Astrocyte (in vitro differentiated cells and primary cell): ENCODE measurements at regions not wholly inside any gene's neighbourhood (a gene's known extent, or its start where the extent isn't known, plus 50 kb on each side); places are given as distances from the start of the nearest gene placed in this dataset.
A peak's percentile ranks its signal among the peaks of the same experiment; 100 is the strongest.

Experiments used
- DNase-seq: peaks from one replicate; pipeline ENCODE4 v3.0.0-alpha.2; 2010; ENCODE audit warnings: low read depth
- FAIRE-seq: peaks from 2 replicates; lab custom pipeline; 2011; peaks lifted over from hg19 to GRCh38; lab: Jason Lieb, UNC
- H2AFZ ChIP-seq: 2 replicates; pipeline ENCODE4 v1.6.0; 2012; ENCODE audit warnings: low read depth, low read length, inconsistent platforms
- H3K27ac ChIP-seq: 2 replicates; pipeline ENCODE4 v1.5.1; 2011; ENCODE audit warnings: low read depth, low read length, inconsistent platforms
- H3K27me3 ChIP-seq: 2 replicates; pipeline ENCODE4 v1.6.0; 2011; ENCODE audit warnings: low read length, inconsistent platforms; ENCODE audit not compliant: insufficient read depth
- H3K36me3 ChIP-seq: 2 replicates; pipeline ENCODE4 v1.5.1; 2011; ENCODE audit warnings: low read length, inconsistent platforms; ENCODE audit not compliant: insufficient read depth
- H3K4me1 ChIP-seq: 2 replicates; pipeline ENCODE4 v1.5.1; 2011; ENCODE audit warnings: low read length, inconsistent platforms; ENCODE audit not compliant: insufficient read depth
- H3K4me2 ChIP-seq: 2 replicates; pipeline ENCODE4 v1.6.0; 2012; ENCODE audit warnings: low read length, inconsistent platforms
- H3K4me3 ChIP-seq: 2 replicates; pipeline ENCODE4 v1.5.1; 2011; ENCODE audit warnings: low read depth, mild to moderate bottlenecking, low read length, inconsistent platforms; ENCODE audit not compliant: insufficient read depth
- H3K79me2 ChIP-seq: 2 replicates; pipeline ENCODE4 v1.6.0; 2012; ENCODE audit warnings: mild to moderate bottlenecking, low read length, inconsistent platforms; ENCODE audit not compliant: insufficient read depth
- H3K9ac ChIP-seq: 2 replicates; pipeline ENCODE4 v1.6.0; 2012; ENCODE audit warnings: mild to moderate bottlenecking, low read length, inconsistent platforms
- H3K9me3 ChIP-seq: 2 replicates; pipeline ENCODE4 v1.5.1; 2012; ENCODE audit warnings: low read depth, mild to moderate bottlenecking, low read length, inconsistent platforms; ENCODE audit not compliant: insufficient read depth
- H4K20me1 ChIP-seq: 2 replicates; pipeline ENCODE4 v1.6.0; 2012; ENCODE audit warnings: low read length, inconsistent platforms; ENCODE audit not compliant: insufficient read depth
- H3K27ac Mint-ChIP-seq: one replicate; pipeline ENCODE4 v1.8.0; 2021; ENCODE audit warnings: mild to moderate bottlenecking, mixed read lengths; ENCODE audit not compliant: unreplicated experiment
- H3K27me3 Mint-ChIP-seq: one replicate; pipeline ENCODE4 v1.8.0; 2021; ENCODE audit warnings: low read depth, mixed read lengths; ENCODE audit not compliant: unreplicated experiment
- H3K36me3 Mint-ChIP-seq: one replicate; pipeline ENCODE4 v1.8.0; 2021; ENCODE audit warnings: low read depth, mixed read lengths; ENCODE audit not compliant: unreplicated experiment
- H3K4me1 Mint-ChIP-seq: one replicate; pipeline ENCODE4 v1.8.0; 2021; ENCODE audit warnings: low read depth, mixed read lengths; ENCODE audit not compliant: unreplicated experiment
- H3K4me3 Mint-ChIP-seq: one replicate; pipeline ENCODE4 v1.8.0; 2021; ENCODE audit warnings: mild to moderate bottlenecking, moderate library complexity, mixed read lengths; ENCODE audit not compliant: unreplicated experiment
- H3K9me3 Mint-ChIP-seq: one replicate; pipeline ENCODE4 v1.8.0; 2021; ENCODE audit warnings: mild to moderate bottlenecking, mixed read lengths; ENCODE audit not compliant: unreplicated experiment
- CTCF ChIP-seq: IDR thresholded peaks from 2 replicates; pipeline ENCODE4 v1.5.1; 2011; ENCODE audit warnings: low read depth, mild to moderate bottlenecking, inconsistent platforms, low read length, moderate library complexity; ENCODE audit not compliant: insufficient read depth
- EZH2 ChIP-seq: IDR thresholded peaks from 2 replicates; pipeline ENCODE4 v1.6.1; 2012; ENCODE audit warnings: mild to moderate bottlenecking, low read length, inconsistent platforms; ENCODE audit not compliant: insufficient read depth

- Histone ChIP-seq H3K9ac (no peak overlapping the region), H3K79me2 (no peaks in the 10 kb centered on the region), H2AFZ (no peak overlapping the region), H3K27ac (no peak overlapping the region), H3K9me3 (no peaks in the 10 kb centered on the region), H3K4me3 (no peak overlapping the region), H3K36me3 (no peaks in the 10 kb centered on the region), H3K4me2 (no peak overlapping the region), H4K20me1 (no peaks in the 10 kb centered on the region), H3K4me1 (peaks cover 15% of the 10 kb centered on the region), H3K27me3 (no peaks in the 10 kb centered on the region)
- DNase-seq (no peak), FAIRE-seq (no peak)
- TF ChIP-seq EZH2 (no peak), CTCF (no peak)
- Mint-ChIP-seq H3K4me3 (no peak overlapping the region), H3K9me3 (peaks cover 3% of the 10 kb centered on the region), H3K36me3 (no peaks in the 10 kb centered on the region), H3K27ac (no peak overlapping the region), H3K27me3 (peaks cover 14% of the 10 kb centered on the region), H3K4me1 (peaks cover 5% of the 10 kb centered on the region)
These were observed 126.7 kb downstream of the MACROH2A1 start for GRCh38 chr5:135272311-135272805.

GRCh38 chr5:135271533-135272310, 127.3 kb downstream of the MACROH2A1 start:
- FAIRE-seq = no peak
- H2AFZ ChIP-seq = no peak overlapping the region

More at GRCh38 chr5:135271533-135272310, 127.3 kb downstream of the MACROH2A1 start:
- Histone ChIP-seq H3K4me1 (peaks cover 21% of the 10 kb centered on the region), H3K4me3 (no peak overlapping the region), H3K36me3 (no peaks in the 10 kb centered on the region), H3K79me2 (no peaks in the 10 kb centered on the region), H3K9me3 (no peaks in the 10 kb centered on the region), H3K27ac (no peak overlapping the region), H3K27me3 (no peaks in the 10 kb centered on the region), H3K4me2 (no peak overlapping the region), H4K20me1 (no peaks in the 10 kb centered on the region), H3K9ac (no peak overlapping the region)
- no peak for TF ChIP-seq EZH2
- no peak for TF ChIP-seq CTCF
- DNase-seq = peak; percentile 48
- Mint-ChIP-seq H3K27me3 (peaks cover 14% of the 10 kb centered on the region), H3K36me3 (no peaks in the 10 kb centered on the region), H3K27ac (no peak overlapping the region), H3K4me3 (no peak overlapping the region), H3K9me3 (peaks cover 3% of the 10 kb centered on the region), H3K4me1 (peaks cover 10% of the 10 kb centered on the region)
